Heart left ventricle (tissue), 16 donors: ENCODE measurements at regions not wholly inside any gene's neighbourhood (a gene's known extent, or its start where the extent isn't known, plus 50 kb on each side); places are given as distances from the start of the nearest gene placed in this dataset.

Source experiments
- ATAC-seq, 4 donors: fragments of 200-7000 bp; cut with Tn5 transposase; one replicate each; pipeline ENCODE4 v1.9.1; 2020 to 2022; ENCODE audit warnings: moderate library complexity in 4 of 4, mild to moderate bottlenecking in 3 of 4, moderate number of reproducible peaks in 1 of 4
- DNase-seq, 5 donors: peaks; one replicate each; pipeline ENCODE4 v3.0.0-alpha.2; 2020
- H3K27ac ChIP-seq, 12 donors: fragments of 200-600 bp; sonication (generic) in 4 of 12; one replicate each; pipeline versions ENCODE4 v1.5.0 to v1.8.0; 2016 to 2022; ENCODE audit warnings: mild to moderate bottlenecking in 2 of 12
- H3K27me3 ChIP-seq, 9 donors: fragments of 200-600 bp; sonication (generic) in 2 of 9; one replicate each; pipeline versions ENCODE4 v1.5.1 to v1.8.0; 2016 to 2022; ENCODE audit warnings: mild to moderate bottlenecking in 3 of 9
- H3K36me3 ChIP-seq, 9 donors: fragments of 200-600 bp; sonication (generic) in 2 of 9; one replicate each; pipeline versions ENCODE4 v1.5.0 to v1.8.0; 2018 to 2022; ENCODE audit warnings: mild to moderate bottlenecking in 2 of 9
- H3K4me1 ChIP-seq, 12 donors: fragments of 200-600 bp; sonication (generic) in 4 of 12; one replicate each; pipeline versions ENCODE4 v1.5.0 to v1.8.0; 2016 to 2022; ENCODE audit warnings: mild to moderate bottlenecking in 3 of 12
- H3K4me3 ChIP-seq, 12 donors: fragments of 200-600 bp; sonication (generic) in 4 of 12; one replicate each; pipeline versions ENCODE4 v1.5.0 to v1.8.0; 2017 to 2022; ENCODE audit warnings: mild to moderate bottlenecking in 9 of 12, moderate library complexity in 4 of 12
- H3K9me3 ChIP-seq, 12 donors: fragments of 200-600 bp; sonication (generic) in 4 of 12; one replicate each; pipeline versions ENCODE4 v1.5.0 to v1.8.0; 2016 to 2022; ENCODE audit warnings: mild to moderate bottlenecking in 1 of 12
- POLR2A ChIP-seq, 2 donors: fragments of 450-650 bp; IDR thresholded peaks; one replicate each; pipeline ENCODE4 v1.6.1; 2017; ENCODE audit warnings: antibody characterized with exemption in 2 of 2, mild to moderate bottlenecking in 2 of 2, moderate library complexity in 2 of 2
- WGBS, 4 donors: extraction: QIAGEN DNeasy Blood & Tissue Kit in 2 of 4; methylation state at CpG; one replicate each; pipeline versions ENCODE4 v1.1.5 to v1.1.7; 2013 to 2018; 5-methylcytosine and 5-hydroxymethylcytosine counted together
- intact Hi-C, 10 donors: fragments of 100-400 bp; cut with DNase I; formaldehyde crosslinking; loops; one replicate each; pipeline versions ENCODE4 v1.11.1 to v1.14.2; 2022
- TF ChIP-seq, protein P1 (sequence below), 12 donors: fragments of 200-600 bp; sonication (generic) in 4 of 12; IDR thresholded peaks; one replicate each; pipeline versions ENCODE4 v1.5.0 to v1.8.0; 2018 to 2022; ENCODE audit warnings: antibody characterized with exemption in 12 of 12, mild to moderate bottlenecking in 5 of 12
- donor health status: ischemic (EF 13 %, LVEDD 7.1; RV severe dilation, severe dysfunction).
- donor health status: healthy with polysubstance abuse.
- donor health status: DM: no; HTN: yes; CAD: no.
- donor health status: DM: no; HTN: no; CAD: no.
- donor health status: ischemic (EF 25% LVEDD 6.9; RV normal size, moderate dysfunction).
- donor health status: ischemic (EF 25% LVEDD 5.7; RV mildly dilated, moderate dysfunction).
- donor health status: healthy.
- donor health status: DM: yes; HTN: yes; CAD: no.
- donor health status: ischemic (EF 35%, LVEDD 5.7; RV mildly dilated, moderate dysfunction).
- donor health status: nonischemic (EF 11% LVEDD 7.7; RV severe dilation, severe dysfunction).
- donor health status: DM: yes; HTN: yes; CAD: no.
- donor health status: PGD.
- donor health status: ischemic (EF 29% LVEDD 5.4; RV normal size, mild dysfunction).
- donor health status: nonischemic (EF 23%, LVEDD 6.1; RV moderate dilation, normal function).

DNA sequence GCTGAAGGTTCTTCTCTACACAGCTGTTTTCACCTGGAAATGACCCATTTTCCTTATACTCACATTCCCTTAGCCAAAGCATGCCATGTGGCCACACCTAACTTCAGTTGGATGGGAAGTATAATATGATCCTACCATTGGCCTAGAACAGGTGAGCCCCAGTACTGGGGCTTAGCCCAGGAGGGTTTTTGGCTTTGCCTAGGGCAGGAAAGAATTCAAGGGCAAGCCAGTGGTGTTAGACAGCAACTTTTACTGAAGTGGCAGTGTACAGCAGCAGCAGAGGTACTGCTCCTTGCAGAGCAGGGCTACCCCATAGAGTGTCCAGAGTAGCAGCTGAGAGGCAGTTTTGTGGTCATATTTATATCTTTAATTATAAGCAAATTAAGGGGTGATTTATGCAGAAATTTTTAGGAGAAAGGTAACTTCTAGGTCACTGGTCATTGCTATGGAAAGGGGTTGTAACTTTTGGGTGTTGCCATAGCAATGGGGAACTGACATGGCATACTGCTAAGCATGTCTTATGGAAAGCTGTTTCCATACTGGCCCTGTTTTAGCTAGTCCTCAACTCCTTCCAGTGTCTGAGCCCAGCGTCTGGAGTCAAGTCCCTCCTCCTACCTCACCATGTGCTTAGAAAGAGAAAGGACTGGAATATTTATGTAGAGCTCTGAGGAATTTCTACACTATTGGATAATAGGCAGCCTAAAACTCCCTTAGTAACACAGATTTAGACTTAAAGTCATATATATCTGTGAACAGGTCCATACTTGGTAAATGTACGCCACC is 109.0 kb upstream of the DTNA start:
- intact Hi-C loops, result loop anchor here in 1 of 10 donors (10.0 kb wide), 1 partner anchor 246 kb away; no protein-coding TSS in a partner anchor
- whole genome bisulfite sequencing, 4 donors, result 61 to 90% (median 72%) methylated on average over 2 of the region's 2 CpGs
- Histone ChIP-seq H3K36me3 (no peaks in the 10 kb centered on the region), H3K27me3 (no peaks in the 10 kb centered on the region), H3K27ac (no peak overlapping the region), H3K4me1 (peaks cover 0 to 16% (median 3%) of the 10 kb centered on the region in 12 donors), H3K9me3 (no peaks in the 10 kb centered on the region), H3K4me3 (no peak overlapping the region)
- peak in 2 of 4 donors; percentile 20 to 34 for ATAC-seq
- no peak for DNase-seq
- TF ChIP-seq, protein P1, sequence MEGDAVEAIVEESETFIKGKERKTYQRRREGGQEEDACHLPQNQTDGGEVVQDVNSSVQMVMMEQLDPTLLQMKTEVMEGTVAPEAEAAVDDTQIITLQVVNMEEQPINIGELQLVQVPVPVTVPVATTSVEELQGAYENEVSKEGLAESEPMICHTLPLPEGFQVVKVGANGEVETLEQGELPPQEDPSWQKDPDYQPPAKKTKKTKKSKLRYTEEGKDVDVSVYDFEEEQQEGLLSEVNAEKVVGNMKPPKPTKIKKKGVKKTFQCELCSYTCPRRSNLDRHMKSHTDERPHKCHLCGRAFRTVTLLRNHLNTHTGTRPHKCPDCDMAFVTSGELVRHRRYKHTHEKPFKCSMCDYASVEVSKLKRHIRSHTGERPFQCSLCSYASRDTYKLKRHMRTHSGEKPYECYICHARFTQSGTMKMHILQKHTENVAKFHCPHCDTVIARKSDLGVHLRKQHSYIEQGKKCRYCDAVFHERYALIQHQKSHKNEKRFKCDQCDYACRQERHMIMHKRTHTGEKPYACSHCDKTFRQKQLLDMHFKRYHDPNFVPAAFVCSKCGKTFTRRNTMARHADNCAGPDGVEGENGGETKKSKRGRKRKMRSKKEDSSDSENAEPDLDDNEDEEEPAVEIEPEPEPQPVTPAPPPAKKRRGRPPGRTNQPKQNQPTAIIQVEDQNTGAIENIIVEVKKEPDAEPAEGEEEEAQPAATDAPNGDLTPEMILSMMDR (IDR thresholded peaks at IDR 0.05), result no peak
- TF ChIP-seq POLR2A (IDR thresholded peaks at IDR 0.05), result no peak

DNA sequence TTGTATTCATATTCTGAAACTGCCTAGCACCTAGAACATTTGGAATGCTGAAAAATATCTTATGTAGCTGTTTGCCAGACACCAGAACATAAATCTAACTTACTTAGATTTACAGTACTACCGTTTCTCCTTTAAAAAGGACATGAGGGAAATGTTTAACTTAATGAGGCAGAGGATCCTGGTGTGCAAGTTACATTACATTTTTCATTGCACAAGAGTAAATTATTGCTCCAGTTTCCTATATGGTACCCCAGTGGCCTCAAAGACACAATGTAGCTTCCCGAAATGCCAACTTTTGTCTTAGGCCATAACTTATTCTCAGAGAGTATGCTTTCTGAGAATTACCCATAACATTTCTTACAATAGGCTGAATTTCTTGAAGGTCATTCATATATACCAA is 105.5 kb upstream of the DTNA start:
- no peaks in the 10 kb centered on the region for H3K36me3 ChIP-seq
- H3K4me1 ChIP-seq, result peaks cover 0 to 25% (median 13%) of the 10 kb centered on the region in 12 donors
- H3K27me3 ChIP-seq, result no peaks in the 10 kb centered on the region
- DNase-seq, result no peak
- ATAC-seq, result no peak
- intact Hi-C loops, result loop anchor here in 1 of 10 donors (10.0 kb wide), 1 partner anchor 250 kb away; no protein-coding TSS in a partner anchor
- TF ChIP-seq POLR2A (IDR thresholded peaks at IDR 0.05), result no peak
- TF ChIP-seq, protein P1 (IDR thresholded peaks at IDR 0.05), result no peak
- H3K9me3 ChIP-seq, result no peaks in the 10 kb centered on the region
- H3K27ac ChIP-seq, result peak overlapping the region in 1 of 12 donors; percentile 46
- 62 to 83% (median 78%) methylated on average over 2 of the region's 2 CpGs for WGBS, 4 donors
- no peak overlapping the region for H3K4me3 ChIP-seq

DNA sequence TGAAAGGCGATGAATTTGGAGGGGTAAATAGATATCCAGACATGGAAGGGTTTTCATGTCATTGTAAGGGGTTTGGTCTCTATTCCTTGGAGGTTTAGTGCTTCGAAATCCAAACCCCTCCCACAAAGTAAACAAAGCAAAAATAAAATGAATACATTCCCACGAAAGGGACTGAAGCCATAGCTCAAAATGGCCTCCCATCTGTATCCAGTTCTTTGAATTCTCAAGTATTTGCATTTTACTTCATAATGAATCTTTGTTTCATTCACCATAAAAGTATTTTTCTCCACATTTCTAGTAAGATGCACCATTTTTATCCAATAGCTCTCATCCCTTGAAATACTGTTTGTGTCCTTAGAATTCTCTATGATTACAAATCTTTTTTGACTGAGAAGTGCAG is 103.2 kb upstream of the DTNA start:
- no peak for DNase-seq
- Histone ChIP-seq H3K4me3 (no peak overlapping the region), H3K4me1 (peaks cover 0 to 41% (median 15%) of the 10 kb centered on the region in 12 donors), H3K36me3 (no peaks in the 10 kb centered on the region), H3K9me3 (no peaks in the 10 kb centered on the region), H3K27ac (no peak overlapping the region), H3K27me3 (peaks cover 0 to 2% (median 0%) of the 10 kb centered on the region in 9 donors)
- WGBS, 4 donors, result 74 to 85% (median 81%) methylated on average over 3 of the region's 3 CpGs
- TF ChIP-seq, protein P1 (IDR thresholded peaks at IDR 0.05), result no peak
- no peak for TF ChIP-seq POLR2A (IDR thresholded peaks at IDR 0.05)
- intact Hi-C loops, result loop anchor here in 1 of 10 donors (10.0 kb wide), 1 partner anchor 252 kb away; no protein-coding TSS in a partner anchor
- ATAC-seq, result no peak

- WGBS, 4 donors, result 41 to 49% (median 43%) methylated on average over 2 of the region's 2 CpGs
- peaks cover 0 to 47% (median 15%) of the 10 kb centered on the region in 12 donors for H3K4me1 ChIP-seq
- no peaks in the 10 kb centered on the region for H3K36me3 ChIP-seq
- TF ChIP-seq, protein P1 (IDR thresholded peaks at IDR 0.05), result no peak
- no peak for TF ChIP-seq POLR2A (IDR thresholded peaks at IDR 0.05)
- H3K9me3 ChIP-seq, result no peaks in the 10 kb centered on the region
- H3K27ac ChIP-seq, result peak overlapping the region in 9 of 12 donors; percentile 3 to 53 (median 33)
- no peak overlapping the region for H3K4me3 ChIP-seq
- intact Hi-C loops, result loop anchor here in 1 of 10 donors (10.0 kb wide), 1 partner anchor 253 kb away; no protein-coding TSS in a partner anchor
- ATAC-seq, result peak in 3 of 4 donors; percentile 33 to 70 (median 66)
- no peak for DNase-seq
- H3K27me3 ChIP-seq, result peaks cover 0 to 2% (median 0%) of the 10 kb centered on the region in 9 donors
Observed at GRCh38 chr18:34608064-34608463, 102.0 kb upstream of the DTNA start.
